RWPE2 (cell line): ENCODE measurements at regions not wholly inside any gene's neighbourhood (a gene's known extent, or its start where the extent isn't known, plus 50 kb on each side); places are given as distances from the start of the nearest gene placed in this dataset.

ENCODE experiments used
- ATAC-seq: fragments of 200-7000 bp; cut with Tn5 transposase; 3 replicates; pipeline ENCODE4 v1.9.1; 2021; ENCODE audit warnings: low read depth
- DNase-seq: peaks from one replicate; pipeline ENCODE4 v3.0.0-alpha.2; 2020; ENCODE audit warnings: low spot score
- H3K27ac ChIP-seq: fragments of 450-650 bp; 2 replicates; pipeline ENCODE4 v1.5.1; 2017; ENCODE audit warnings: mild to moderate bottlenecking; ENCODE audit not compliant: poor library complexity, severe bottlenecking
- H3K27me3 ChIP-seq: fragments of 250-450 bp; sonication (Bioruptor Pico); 2 replicates; pipeline ENCODE4 v1.5.1; 2021; ENCODE audit warnings: mild to moderate bottlenecking, moderate library complexity; ENCODE audit not compliant: insufficient read depth, poor library complexity, severe bottlenecking
- H3K36me3 ChIP-seq: fragments of 250-450 bp; sonication (Bioruptor Pico); 2 replicates; pipeline ENCODE4 v1.5.1; 2020; ENCODE audit warnings: low read depth, mild to moderate bottlenecking, moderate library complexity
- H3K4me1 ChIP-seq: fragments of 250-450 bp; sonication (Bioruptor Pico); 2 replicates; pipeline ENCODE4 v1.5.1; 2021; ENCODE audit warnings: mild to moderate bottlenecking, moderate library complexity; ENCODE audit not compliant: insufficient read depth, poor library complexity, severe bottlenecking
- H3K4me3 ChIP-seq: fragments of 250-450 bp; sonication (Bioruptor Pico); 2 replicates; pipeline ENCODE4 v1.5.1; 2021; ENCODE audit warnings: mild to moderate bottlenecking, moderate library complexity; ENCODE audit not compliant: severe bottlenecking
- H3K9me3 ChIP-seq: fragments of 250-450 bp; sonication (Bioruptor Pico); 2 replicates; pipeline ENCODE4 v1.5.1; 2021; ENCODE audit warnings: mild to moderate bottlenecking, moderate library complexity; ENCODE audit not compliant: severe bottlenecking
- TF ChIP-seq, protein P1 (sequence below): fragments of 450-650 bp; IDR thresholded peaks from one replicate; pipeline ENCODE4 v1.5.1; 2017; ENCODE audit warnings: mild to moderate bottlenecking, moderate library complexity; ENCODE audit not compliant: poor library complexity, severe bottlenecking

DNA sequence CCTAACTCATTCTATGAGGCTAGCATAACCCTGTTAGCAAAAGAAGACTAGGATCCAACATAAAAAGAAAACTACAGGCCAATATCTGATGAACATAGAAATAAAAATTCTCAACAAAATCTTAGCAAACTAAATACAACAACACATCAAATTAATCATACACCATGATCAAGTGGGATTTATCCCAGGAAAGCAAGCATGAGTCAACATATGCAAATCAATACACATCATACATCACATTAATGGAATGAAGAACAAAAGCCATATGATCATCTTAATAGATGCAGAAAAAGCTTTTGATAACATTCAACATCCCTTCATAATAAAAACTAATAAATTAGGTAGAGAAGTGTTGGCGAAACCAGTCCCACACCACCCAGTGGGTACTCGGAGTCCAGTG lies 136.1 kb upstream of the MME start:
- Histone ChIP-seq H3K27me3 (no peaks in the 10 kb centered on the region), H3K36me3 (no peaks in the 10 kb centered on the region), H3K4me1 (no peaks in the 10 kb centered on the region), H3K4me3 (no peak overlapping the region), H3K9me3 (peaks cover 5% of the 10 kb centered on the region), H3K27ac (no peak overlapping the region)
- DNase-seq (no peak), ATAC-seq (no peak)
- TF ChIP-seq, protein P1, sequence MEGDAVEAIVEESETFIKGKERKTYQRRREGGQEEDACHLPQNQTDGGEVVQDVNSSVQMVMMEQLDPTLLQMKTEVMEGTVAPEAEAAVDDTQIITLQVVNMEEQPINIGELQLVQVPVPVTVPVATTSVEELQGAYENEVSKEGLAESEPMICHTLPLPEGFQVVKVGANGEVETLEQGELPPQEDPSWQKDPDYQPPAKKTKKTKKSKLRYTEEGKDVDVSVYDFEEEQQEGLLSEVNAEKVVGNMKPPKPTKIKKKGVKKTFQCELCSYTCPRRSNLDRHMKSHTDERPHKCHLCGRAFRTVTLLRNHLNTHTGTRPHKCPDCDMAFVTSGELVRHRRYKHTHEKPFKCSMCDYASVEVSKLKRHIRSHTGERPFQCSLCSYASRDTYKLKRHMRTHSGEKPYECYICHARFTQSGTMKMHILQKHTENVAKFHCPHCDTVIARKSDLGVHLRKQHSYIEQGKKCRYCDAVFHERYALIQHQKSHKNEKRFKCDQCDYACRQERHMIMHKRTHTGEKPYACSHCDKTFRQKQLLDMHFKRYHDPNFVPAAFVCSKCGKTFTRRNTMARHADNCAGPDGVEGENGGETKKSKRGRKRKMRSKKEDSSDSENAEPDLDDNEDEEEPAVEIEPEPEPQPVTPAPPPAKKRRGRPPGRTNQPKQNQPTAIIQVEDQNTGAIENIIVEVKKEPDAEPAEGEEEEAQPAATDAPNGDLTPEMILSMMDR = no peak

DNA sequence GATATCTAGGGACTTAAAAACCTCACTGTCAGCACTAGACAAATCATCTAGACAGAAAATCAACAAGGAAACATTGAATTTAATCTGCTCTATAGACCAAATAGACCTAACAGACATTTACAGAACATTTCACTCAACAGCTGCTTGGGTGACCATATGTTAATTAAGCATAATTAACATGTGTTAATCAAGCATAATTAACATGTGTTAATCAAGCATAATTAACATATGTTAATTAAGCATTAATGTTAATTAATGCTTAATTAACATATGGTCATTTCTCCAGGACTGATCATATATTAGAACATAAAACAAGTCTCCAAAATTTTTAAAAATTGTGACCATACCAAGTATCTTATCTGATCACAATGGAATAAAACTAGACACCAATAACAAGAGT lies 137.3 kb upstream of the MME start:
- TF ChIP-seq, protein P1 = no peak
- Histone ChIP-seq H3K4me1 (no peaks in the 10 kb centered on the region), H3K4me3 (no peak overlapping the region), H3K27ac (no peak overlapping the region), H3K36me3 (no peaks in the 10 kb centered on the region), H3K9me3 (peaks cover 5% of the 10 kb centered on the region), H3K27me3 (no peaks in the 10 kb centered on the region)
- ATAC-seq (no peak), DNase-seq (no peak)

DNA sequence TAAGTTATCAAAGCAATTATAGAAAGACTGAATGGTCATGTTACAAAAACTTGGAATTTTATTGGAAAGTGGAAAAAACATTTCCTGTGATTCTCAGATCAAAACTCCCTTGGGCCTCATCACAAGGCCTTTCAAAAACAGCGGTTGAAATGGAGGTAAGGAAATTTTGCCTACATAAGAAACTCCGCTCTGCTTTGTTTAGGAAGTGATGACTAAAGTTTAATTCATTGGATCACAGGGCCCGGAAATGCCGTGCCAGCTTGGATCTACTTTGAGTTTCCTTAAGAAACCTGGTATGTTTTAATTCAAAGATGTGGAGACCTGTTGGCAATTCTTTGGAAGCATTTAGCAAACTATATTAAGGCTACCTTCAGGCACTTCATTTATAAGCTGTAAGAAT lies 143.9 kb upstream of the MME start:
- no peak for DNase-seq
- Histone ChIP-seq H3K9me3 (peaks cover 5% of the 10 kb centered on the region), H3K27me3 (no peaks in the 10 kb centered on the region), H3K4me1 (peaks cover 14% of the 10 kb centered on the region), H3K27ac (no peak overlapping the region), H3K4me3 (no peak overlapping the region), H3K36me3 (no peaks in the 10 kb centered on the region)
- no peak for ATAC-seq
- TF ChIP-seq, protein P1 = no peak

DNA sequence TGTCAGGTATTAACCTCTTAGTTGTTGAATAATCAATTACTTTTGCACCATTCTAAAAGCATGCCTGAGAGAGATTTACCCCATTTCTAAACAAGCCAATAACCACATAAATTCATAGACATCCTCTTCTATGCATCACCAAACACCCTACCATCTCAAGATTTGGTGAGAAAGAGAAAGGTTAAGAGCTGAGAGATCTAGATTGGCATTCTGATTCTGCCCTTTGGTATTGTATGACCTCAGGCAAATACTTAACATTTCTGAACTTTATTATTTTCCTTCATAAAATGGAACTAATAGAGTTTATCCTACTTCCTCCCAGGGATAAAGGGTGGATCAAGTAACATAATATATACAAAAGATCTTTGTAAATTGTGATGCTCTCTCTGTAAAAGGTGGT lies 146.5 kb upstream of the MME start:
- Histone ChIP-seq H3K36me3 (no peaks in the 10 kb centered on the region), H3K9me3 (no peaks in the 10 kb centered on the region), H3K27ac (no peak overlapping the region), H3K4me3 (no peak overlapping the region), H3K27me3 (no peaks in the 10 kb centered on the region), H3K4me1 (peaks cover 14% of the 10 kb centered on the region)
- no peak for ATAC-seq
- DNase-seq = no peak
- TF ChIP-seq, protein P1 = no peak

DNA sequence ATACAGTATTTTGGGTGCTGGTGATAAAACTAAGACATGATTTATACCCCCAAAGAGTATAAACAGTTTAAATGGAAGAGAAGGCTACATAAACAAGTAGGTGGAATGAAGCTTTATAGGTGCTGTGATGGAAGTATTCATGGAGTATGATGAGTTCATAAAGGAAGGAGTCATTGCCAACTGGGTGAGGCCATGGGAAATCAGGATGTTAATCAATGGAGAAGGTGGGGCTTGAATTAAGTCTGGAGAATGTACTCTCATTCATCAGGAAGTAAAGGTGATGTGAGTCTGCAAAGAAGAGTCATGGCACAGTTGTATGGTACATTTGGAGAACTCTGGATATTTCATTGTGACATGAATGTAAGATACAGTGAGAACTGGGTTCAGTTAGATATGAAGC lies 147.5 kb upstream of the MME start:
- Histone ChIP-seq H3K27ac (peak overlapping the region; percentile 54), H3K4me1 (peaks cover 14% of the 10 kb centered on the region), H3K4me3 (no peak overlapping the region), H3K9me3 (no peaks in the 10 kb centered on the region), H3K27me3 (no peaks in the 10 kb centered on the region), H3K36me3 (no peaks in the 10 kb centered on the region)
- no peak for DNase-seq
- no peak for ATAC-seq
- TF ChIP-seq, protein P1 = no peak
